WERI-Rb-1 (cell line): ENCODE measurements at regions not wholly inside any gene's neighbourhood (a gene's known extent, or its start where the extent isn't known, plus 50 kb on each side); places are given as distances from the start of the nearest gene placed in this dataset.

Experiments used
- DNase-seq: peaks from one replicate; pipeline ENCODE4 v3.0.0-alpha.2; 2020
- H3K27ac ChIP-seq: fragments of 250-450 bp; sonication (Bioruptor Pico); 2 replicates; pipeline ENCODE4 v1.5.1; 2020; ENCODE audit warnings: mild to moderate bottlenecking, moderate library complexity
- H3K27me3 ChIP-seq: fragments of 250-450 bp; sonication (Bioruptor Pico); 2 replicates; pipeline ENCODE4 v1.5.1; 2021; ENCODE audit warnings: mild to moderate bottlenecking, low read depth, moderate library complexity; ENCODE audit not compliant: insufficient read depth, severe bottlenecking
- H3K36me3 ChIP-seq: fragments of 250-450 bp; sonication (Bioruptor Pico); 2 replicates; pipeline ENCODE4 v1.5.1; 2020; ENCODE audit warnings: mild to moderate bottlenecking, moderate library complexity
- H3K4me3 ChIP-seq: 2 replicates; pipeline ENCODE4 v1.5.1; 2011; ENCODE audit warnings: low read depth, mild to moderate bottlenecking, control low read depth, low read length
- H3K9me3 ChIP-seq: fragments of 250-450 bp; sonication (Bioruptor Pico); 2 replicates; pipeline ENCODE4 v1.5.1; 2021; ENCODE audit warnings: mild to moderate bottlenecking, moderate library complexity; ENCODE audit not compliant: severe bottlenecking
- CTCF ChIP-seq: IDR thresholded peaks from 2 replicates; pipeline ENCODE4 v1.5.1; 2011; ENCODE audit warnings: low read depth, mild to moderate bottlenecking, control low read depth, inconsistent platforms, low read length

- TF ChIP-seq CTCF: no peak
- Histone ChIP-seq H3K27me3 (no peaks in the 10 kb centered on the region), H3K9me3 (no peaks in the 10 kb centered on the region), H3K4me3 (no peak overlapping the region), H3K36me3 (no peaks in the 10 kb centered on the region), H3K27ac (no peak overlapping the region)
- DNase-seq: no peak
These were observed 147.0 kb upstream of the NECTIN1 start for GRCh38 chr11:119875841-119876600.

DNA sequence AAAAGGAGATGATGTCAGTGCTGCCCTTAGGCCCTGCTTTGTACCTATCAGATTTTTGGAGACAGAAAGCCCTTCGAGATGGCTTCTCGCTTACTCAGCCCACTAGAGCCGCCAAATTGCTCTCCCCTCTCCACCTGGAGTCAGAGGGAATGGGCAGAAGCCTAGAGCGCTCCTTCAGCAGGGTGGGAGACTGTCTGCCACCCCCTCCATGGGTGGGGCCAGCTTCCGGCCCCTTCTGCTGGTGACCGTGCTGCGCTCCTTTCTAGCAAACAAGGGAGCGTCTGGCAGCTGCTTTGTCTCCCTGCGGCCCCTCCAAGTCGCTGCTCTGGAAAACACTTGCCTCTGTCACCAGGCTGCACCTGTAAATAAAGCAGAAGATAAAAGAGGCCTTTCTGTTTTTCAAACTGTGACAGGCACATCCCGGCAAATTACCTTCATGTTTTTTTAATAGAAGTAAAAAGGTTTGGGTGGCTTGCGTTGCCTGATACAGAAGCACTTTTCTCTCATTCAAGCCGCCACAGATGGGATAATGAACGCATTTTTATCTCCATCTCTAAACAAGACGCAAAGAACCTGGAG is 145.7 kb upstream of the NECTIN1 start:
- Histone ChIP-seq H3K27me3 (no peaks in the 10 kb centered on the region), H3K27ac (no peak overlapping the region), H3K36me3 (no peaks in the 10 kb centered on the region), H3K9me3 (no peaks in the 10 kb centered on the region), H3K4me3 (no peak overlapping the region)
- no peak for DNase-seq
- TF ChIP-seq CTCF: no peak

- Histone ChIP-seq H3K9me3 (no peaks in the 10 kb centered on the region), H3K27ac (no peak overlapping the region), H3K27me3 (no peaks in the 10 kb centered on the region), H3K4me3 (no peak overlapping the region), H3K36me3 (no peaks in the 10 kb centered on the region)
- no peak for DNase-seq
- TF ChIP-seq CTCF: no peak
These were observed 144.9 kb upstream of the NECTIN1 start for GRCh38 chr11:119873761-119874421.

DNA sequence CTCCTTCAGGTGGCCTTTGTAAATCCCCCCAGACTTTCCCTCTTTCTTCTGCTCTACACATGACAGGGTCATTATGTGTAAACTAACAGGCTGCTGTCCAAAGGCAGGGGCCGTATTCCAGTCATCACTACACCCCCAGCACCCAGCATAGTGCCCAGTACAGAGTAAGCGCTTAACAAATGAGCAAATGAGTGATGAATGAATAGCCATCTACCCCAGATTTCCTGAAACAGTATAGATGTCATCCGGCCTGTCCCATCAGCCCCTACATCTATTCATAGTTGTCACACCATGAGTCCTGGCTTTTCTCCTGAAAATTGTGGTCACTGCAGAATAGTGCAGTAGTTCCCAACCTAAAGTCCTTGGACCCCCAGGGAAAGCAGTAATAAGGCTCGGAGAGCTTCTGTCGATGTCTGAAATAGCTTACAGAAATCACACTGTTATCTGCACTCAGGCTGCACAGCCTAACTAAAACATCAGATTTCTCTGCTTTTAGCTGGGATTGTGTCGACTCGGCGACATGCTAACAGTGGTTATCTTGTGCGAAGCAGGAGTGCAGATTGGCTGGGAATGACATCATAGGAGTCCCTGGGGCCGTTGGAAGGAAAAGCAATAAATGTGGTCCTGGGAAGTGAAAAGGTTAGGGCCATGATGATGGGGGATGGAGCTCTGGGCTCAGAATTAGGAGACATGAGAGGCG is 143.8 kb upstream of the NECTIN1 start:
- Histone ChIP-seq H3K9me3 (no peaks in the 10 kb centered on the region), H3K4me3 (no peak overlapping the region), H3K27ac (no peak overlapping the region), H3K36me3 (no peaks in the 10 kb centered on the region), H3K27me3 (no peaks in the 10 kb centered on the region)
- DNase-seq: no peak
- TF ChIP-seq CTCF: no peak

DNA sequence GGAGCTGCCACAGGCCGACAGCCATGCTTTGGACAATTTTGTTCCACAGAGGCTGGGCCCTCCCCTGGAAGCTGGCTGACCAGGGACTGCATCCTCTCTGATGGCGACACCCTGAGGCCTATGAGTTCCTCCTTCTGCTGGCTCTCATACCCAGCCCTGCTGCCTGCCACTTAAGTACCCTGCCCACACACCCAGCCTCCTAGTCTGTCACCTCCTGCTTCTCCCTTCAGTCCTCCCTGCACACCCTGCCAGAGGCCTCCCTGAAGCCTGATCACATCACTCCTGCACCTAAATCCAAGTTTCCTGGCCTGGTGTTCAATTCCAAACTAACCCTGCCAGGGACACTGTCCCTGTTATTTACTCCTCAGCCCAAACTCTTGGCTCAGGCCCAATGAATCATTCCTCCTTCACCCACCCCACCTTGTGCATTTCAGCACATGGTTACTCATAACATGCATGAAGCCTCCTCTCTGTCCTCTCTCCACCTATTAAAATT is 136.7 kb upstream of the NECTIN1 start:
- H3K36me3 ChIP-seq: no peaks in the 10 kb centered on the region
- no peaks in the 10 kb centered on the region for H3K9me3 ChIP-seq
- no peak for TF ChIP-seq CTCF
- no peak for DNase-seq
- H3K4me3 ChIP-seq: no peak overlapping the region
- H3K27me3 ChIP-seq: no peaks in the 10 kb centered on the region
- peak overlapping the region; percentile 80 for H3K27ac ChIP-seq
